Fibroblast of lung (primary cell): ENCODE measurements at regions not wholly inside any gene's neighbourhood (a gene's known extent, or its start where the extent isn't known, plus 50 kb on each side); places are given as distances from the start of the nearest gene placed in this dataset.

Source experiments
- DNase-seq, 2 donors: peaks; one replicate each; pipeline versions ENCODE4 v3.0.0 to v3.0.0-alpha.2; 2010; ENCODE audit warnings: low read depth in 2 of 2
- H2AFZ ChIP-seq: 2 replicates; pipeline ENCODE4 v1.5.1; 2012; ENCODE audit warnings: low read length, control low read depth, inconsistent platforms
- H3K27ac ChIP-seq: 2 replicates; pipeline ENCODE4 v1.5.1; 2011; ENCODE audit warnings: low read length, control low read depth; ENCODE audit not compliant: insufficient read depth
- H3K27me3 ChIP-seq: 2 replicates; pipeline ENCODE4 v1.5.1; 2011; ENCODE audit warnings: mild to moderate bottlenecking, low read length; ENCODE audit not compliant: control insufficient read depth, insufficient read depth
- H3K36me3 ChIP-seq: 2 replicates; pipeline ENCODE4 v1.5.1; 2011; ENCODE audit warnings: low read length; ENCODE audit not compliant: control insufficient read depth, insufficient read depth
- H3K4me1 ChIP-seq: 2 replicates; pipeline ENCODE4 v1.5.1; 2011; ENCODE audit warnings: low read length; ENCODE audit not compliant: control insufficient read depth, insufficient read depth; ENCODE audit errors: extremely low read depth
- H3K4me2 ChIP-seq: 2 replicates; pipeline ENCODE4 v1.5.1; 2011; ENCODE audit warnings: low read length, control low read depth; ENCODE audit not compliant: insufficient read depth; ENCODE audit errors: extremely low read depth
- H3K4me3 ChIP-seq, 4 experiments: fragments of 200-600 bp in 1 of 4; sonication (generic) in 1 of 4; replicated peaks in 1 of 4; 2 replicates each; pipeline ENCODE4 v1.5.1; 2011 to 2016; ENCODE audit warnings: low read length in 4 of 4, low read depth in 3 of 4, mild to moderate bottlenecking in 3 of 4, control low read depth in 2 of 4, inconsistent platforms in 1 of 4, mixed read lengths in 1 of 4; ENCODE audit not compliant: insufficient read depth in 1 of 4; ENCODE audit errors: control extremely low read depth in 1 of 4
- H3K79me2 ChIP-seq: 2 replicates; pipeline ENCODE4 v1.5.1; 2012; ENCODE audit warnings: mild to moderate bottlenecking, low read length, inconsistent platforms; ENCODE audit not compliant: control insufficient read depth, insufficient read depth
- H3K9ac ChIP-seq: 2 replicates; pipeline ENCODE4 v1.5.1; 2011; ENCODE audit warnings: mild to moderate bottlenecking, low read length, control low read depth; ENCODE audit not compliant: insufficient read depth
- H3K9me3 ChIP-seq: 2 replicates; pipeline ENCODE4 v1.5.1; 2012; ENCODE audit warnings: low read depth, low read length; ENCODE audit not compliant: control insufficient read depth, insufficient read depth
- H4K20me1 ChIP-seq: 2 replicates; pipeline ENCODE4 v1.5.1; 2011; ENCODE audit warnings: low read length; ENCODE audit not compliant: control insufficient read depth, insufficient read depth; ENCODE audit errors: extremely low read depth
- EZH2 ChIP-seq: IDR thresholded peaks from 2 replicates; pipeline ENCODE4 v1.5.1; 2012; ENCODE audit warnings: low read length, control low read depth, mild to moderate bottlenecking; ENCODE audit errors: missing control alignments
- TF ChIP-seq, protein P1 (sequence below), 2 donors: IDR thresholded peaks in 1 of 2; conservative IDR thresholded peaks in 1 of 2; 1 replicate in 1 of 2; 2 replicates in 1 of 2; pipeline ENCODE4 v1.5.1; 2011 to 2012; ENCODE audit warnings: low read length in 2 of 2, control low read depth in 1 of 2, inconsistent platforms in 1 of 2, low read depth in 1 of 2, mild to moderate bottlenecking in 1 of 2

DNA sequence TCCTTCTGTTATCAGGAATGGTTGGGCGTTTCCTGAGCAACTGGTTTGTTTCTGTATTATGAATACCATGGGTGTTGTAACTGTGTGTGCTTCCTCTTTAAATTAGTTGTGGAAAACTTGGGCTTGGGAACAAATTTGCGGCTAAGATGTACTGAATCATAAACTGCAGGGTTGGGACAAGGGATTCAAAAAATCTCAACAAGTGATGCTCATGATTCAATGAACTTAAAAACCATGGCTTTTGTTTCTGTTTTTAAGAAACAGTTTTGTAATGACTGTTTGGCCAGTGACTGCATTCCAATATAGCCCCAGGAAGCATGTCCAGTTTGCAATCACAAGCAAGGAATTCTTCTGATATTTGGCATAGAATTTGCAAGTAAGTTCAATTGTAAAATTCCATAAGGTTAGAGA, 657.5 kb upstream of the WWC1 start:
- DNase-seq = peak; percentile 81 to 97
- Histone ChIP-seq H3K36me3 (no peaks in the 10 kb centered on the region), H3K4me2 (peak overlapping the region; percentile 32), H3K4me1 (peaks cover 4% of the 10 kb centered on the region), H3K4me3 (no peak overlapping the region), H3K79me2 (no peaks in the 10 kb centered on the region), H3K9ac (no peak overlapping the region), H2AFZ (no peak overlapping the region), H4K20me1 (no peaks in the 10 kb centered on the region), H3K27ac (peak overlapping the region; percentile 53), H3K9me3 (no peaks in the 10 kb centered on the region), H3K27me3 (no peaks in the 10 kb centered on the region)
- TF ChIP-seq, protein P1, sequence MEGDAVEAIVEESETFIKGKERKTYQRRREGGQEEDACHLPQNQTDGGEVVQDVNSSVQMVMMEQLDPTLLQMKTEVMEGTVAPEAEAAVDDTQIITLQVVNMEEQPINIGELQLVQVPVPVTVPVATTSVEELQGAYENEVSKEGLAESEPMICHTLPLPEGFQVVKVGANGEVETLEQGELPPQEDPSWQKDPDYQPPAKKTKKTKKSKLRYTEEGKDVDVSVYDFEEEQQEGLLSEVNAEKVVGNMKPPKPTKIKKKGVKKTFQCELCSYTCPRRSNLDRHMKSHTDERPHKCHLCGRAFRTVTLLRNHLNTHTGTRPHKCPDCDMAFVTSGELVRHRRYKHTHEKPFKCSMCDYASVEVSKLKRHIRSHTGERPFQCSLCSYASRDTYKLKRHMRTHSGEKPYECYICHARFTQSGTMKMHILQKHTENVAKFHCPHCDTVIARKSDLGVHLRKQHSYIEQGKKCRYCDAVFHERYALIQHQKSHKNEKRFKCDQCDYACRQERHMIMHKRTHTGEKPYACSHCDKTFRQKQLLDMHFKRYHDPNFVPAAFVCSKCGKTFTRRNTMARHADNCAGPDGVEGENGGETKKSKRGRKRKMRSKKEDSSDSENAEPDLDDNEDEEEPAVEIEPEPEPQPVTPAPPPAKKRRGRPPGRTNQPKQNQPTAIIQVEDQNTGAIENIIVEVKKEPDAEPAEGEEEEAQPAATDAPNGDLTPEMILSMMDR (conservative IDR thresholded peaks at IDR 0.05 in 1 of 2, IDR thresholded peaks at IDR 0.05 in 1 of 2; ENCODE audit: low read depth in 1 of 2, low read length in 2 of 2) = no peak
- TF ChIP-seq EZH2 = no peak

GRCh38 chr5:167634432-167634831, 657.0 kb upstream of the WWC1 start:
- H3K4me3 ChIP-seq = no peak overlapping the region
- H3K9me3 ChIP-seq = no peaks in the 10 kb centered on the region
- H3K4me1 ChIP-seq = peaks cover 4% of the 10 kb centered on the region
- no peaks in the 10 kb centered on the region for H3K36me3 ChIP-seq
- H4K20me1 ChIP-seq = no peaks in the 10 kb centered on the region
- TF ChIP-seq, protein P1 (conservative IDR thresholded peaks at IDR 0.05 in 1 of 2, IDR thresholded peaks at IDR 0.05 in 1 of 2; ENCODE audit: low read depth in 1 of 2, low read length in 2 of 2) = no peak
- TF ChIP-seq EZH2 = no peak
- peak overlapping the region; percentile 48 for H3K4me2 ChIP-seq
- H3K79me2 ChIP-seq = no peaks in the 10 kb centered on the region
- H3K9ac ChIP-seq = no peak overlapping the region
- peak overlapping the region; percentile 53 for H3K27ac ChIP-seq
- H3K27me3 ChIP-seq = no peaks in the 10 kb centered on the region
- DNase-seq = peak; percentile 91 to 92
- no peak overlapping the region for H2AFZ ChIP-seq

GRCh38 chr5:167638816-167639215, 652.6 kb upstream of the WWC1 start:
- H3K9me3 ChIP-seq = no peaks in the 10 kb centered on the region
- H3K27ac ChIP-seq = no peak overlapping the region
- peak overlapping the region; percentile 17 for H3K4me2 ChIP-seq
- no peaks in the 10 kb centered on the region for H4K20me1 ChIP-seq
- no peaks in the 10 kb centered on the region for H3K36me3 ChIP-seq
- H3K4me1 ChIP-seq = peaks cover 14% of the 10 kb centered on the region
- H3K79me2 ChIP-seq = no peaks in the 10 kb centered on the region
- no peak overlapping the region for H2AFZ ChIP-seq
- no peak overlapping the region for H3K9ac ChIP-seq
- DNase-seq = no peak
- TF ChIP-seq, protein P1 (conservative IDR thresholded peaks at IDR 0.05 in 1 of 2, IDR thresholded peaks at IDR 0.05 in 1 of 2; ENCODE audit: low read depth in 1 of 2, low read length in 2 of 2) = no peak
- TF ChIP-seq EZH2 = no peak
- H3K4me3 ChIP-seq = no peak overlapping the region
- H3K27me3 ChIP-seq = no peaks in the 10 kb centered on the region
